DMS 273 (cell line): ENCODE measurements at regions not wholly inside any gene's neighbourhood (a gene's known extent, or its start where the extent isn't known, plus 50 kb on each side); places are given as distances from the start of the nearest gene placed in this dataset.

Source experiments
- DNase-seq: peaks from one replicate; lab custom pipeline; 2025; ENCODE audit not compliant: unreplicated experiment; lab: John Stamatoyannopoulos, UW

DNA sequence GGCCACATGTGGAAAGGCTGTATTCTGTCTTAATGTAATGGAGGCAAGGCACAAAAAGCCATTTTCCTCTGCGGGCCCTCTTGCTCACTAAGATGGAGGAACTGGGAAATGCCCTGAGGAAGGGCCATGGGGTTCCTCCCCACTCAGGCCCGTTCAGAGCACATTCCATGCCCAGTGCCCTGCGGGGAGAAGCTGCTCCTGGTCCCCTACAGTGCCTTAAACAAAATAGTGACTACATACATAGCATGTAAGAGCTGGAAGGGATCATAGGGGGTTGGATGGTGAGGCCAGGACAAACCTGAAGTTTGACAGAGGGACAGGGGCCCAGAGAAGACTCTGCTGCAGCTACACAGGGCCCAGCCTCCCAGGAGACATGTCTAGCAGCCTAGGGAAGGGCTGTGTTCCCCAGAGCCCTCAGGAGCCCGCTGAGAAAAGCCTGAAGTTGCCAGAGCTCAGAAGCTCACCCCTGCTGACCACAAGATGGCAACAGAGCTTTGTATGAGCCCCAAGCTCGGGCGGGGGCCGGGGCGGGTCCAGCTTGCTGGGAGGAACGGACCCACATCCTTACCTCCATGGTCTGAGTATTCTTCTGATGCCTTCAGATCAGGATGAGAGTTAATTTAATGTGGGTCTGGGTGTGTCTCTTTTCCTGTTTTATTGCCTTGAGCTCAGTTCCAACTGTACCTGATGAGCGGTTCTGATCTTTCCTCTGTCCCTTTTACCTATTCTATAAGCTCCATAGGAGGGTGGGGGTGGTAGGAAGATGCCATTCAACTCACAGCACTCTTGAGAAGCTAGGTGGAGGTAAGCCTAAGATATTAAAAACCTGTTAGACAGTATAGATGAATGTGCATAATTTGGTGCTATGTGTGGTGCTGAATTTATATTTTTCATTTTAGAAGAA, 242.9 kb downstream of the CDC5L start:
- peak; percentile 76 for DNase-seq

DNA sequence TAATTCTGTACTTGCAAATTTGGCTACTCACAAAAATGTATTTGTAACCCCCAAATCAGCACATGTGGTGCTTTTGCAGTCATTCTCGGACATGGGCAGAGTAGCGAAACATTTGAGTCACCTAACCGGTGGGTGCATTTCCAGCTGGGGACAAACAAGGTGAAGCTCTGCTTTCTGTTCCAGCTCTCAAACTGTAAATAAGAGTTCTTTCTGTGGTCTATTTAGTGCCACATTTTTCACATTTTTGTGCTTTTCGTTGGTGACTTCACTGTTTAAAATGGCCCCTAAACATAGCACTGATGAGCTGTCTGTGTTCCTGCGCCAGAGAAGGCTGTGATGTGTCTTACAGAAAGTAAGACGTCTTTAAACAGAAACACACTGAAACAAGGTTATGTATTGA, 244.5 kb downstream of the CDC5L start:
- DNase-seq = no peak

DNA sequence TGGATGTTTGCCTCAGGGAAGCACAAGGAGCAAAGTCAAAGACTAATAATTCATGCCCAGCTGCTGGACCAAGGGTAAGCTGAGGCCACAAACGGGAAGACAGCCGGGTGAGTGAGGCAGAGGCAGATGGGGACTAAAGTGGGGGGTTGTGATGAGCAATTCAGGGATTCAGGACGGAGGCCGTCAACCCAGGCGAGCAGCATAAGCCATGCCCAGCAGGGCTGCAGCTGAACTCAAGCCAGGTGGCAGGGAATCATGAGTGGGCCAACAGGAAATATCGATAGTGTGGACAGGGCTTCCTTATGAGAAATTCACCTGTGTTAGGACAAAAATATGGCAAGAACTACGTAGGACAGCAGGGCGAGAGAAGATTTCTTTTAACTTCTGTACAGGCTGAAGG, 246.8 kb downstream of the CDC5L start:
- DNase-seq = no peak

DNA sequence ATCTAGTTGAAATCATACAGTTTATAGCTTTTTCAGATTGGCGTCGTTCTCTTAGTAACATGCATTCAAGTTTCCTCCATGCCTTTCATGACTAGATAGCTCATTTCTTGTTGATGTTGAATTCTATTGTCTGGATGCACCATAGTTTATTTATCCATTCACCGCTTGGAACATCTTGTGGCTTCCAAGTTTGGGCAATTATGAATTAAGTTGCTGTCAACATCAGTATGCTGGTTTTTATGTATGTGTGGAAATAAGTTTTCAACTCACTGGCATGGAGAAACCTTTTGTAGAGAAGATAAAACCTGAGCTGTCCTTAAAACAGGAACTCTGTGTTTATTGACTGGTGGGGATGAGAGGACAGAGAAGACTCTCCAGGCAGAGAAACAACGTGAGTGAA, 248.0 kb downstream of the CDC5L start:
- no peak for DNase-seq

DNA sequence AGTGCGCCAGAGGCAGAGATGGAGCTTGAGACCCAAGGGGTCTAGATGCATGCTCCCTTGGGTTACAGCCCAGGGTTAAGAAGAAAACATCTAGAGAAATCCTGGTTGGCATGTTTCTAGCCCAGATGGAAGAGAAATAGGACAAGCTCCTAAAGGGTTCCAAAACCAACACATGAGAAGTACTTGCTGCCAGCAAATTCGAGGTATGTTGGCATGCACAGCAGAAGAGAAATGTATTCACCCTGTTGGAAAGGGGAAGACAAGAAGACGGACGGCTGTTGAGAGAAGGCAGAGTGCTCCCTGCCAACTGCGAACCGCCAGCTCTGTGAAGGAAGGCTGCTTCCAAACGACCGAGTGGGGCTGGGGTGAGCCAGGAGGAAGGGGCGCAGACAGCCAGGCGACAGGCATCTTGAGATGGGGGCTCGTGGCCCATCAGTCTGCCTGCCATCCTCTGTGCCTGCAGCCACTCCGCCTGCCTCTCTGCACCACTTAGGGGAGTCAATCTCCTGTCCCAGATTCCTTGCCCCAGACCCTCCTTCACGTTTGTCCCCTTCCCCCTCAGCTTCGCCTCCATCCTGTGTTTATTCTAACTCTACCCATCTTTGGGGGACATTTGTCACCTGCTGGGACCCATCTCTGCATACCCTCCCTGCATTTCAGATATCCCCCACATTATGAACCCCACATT, 249.2 kb downstream of the CDC5L start:
- no peak for DNase-seq

DNA sequence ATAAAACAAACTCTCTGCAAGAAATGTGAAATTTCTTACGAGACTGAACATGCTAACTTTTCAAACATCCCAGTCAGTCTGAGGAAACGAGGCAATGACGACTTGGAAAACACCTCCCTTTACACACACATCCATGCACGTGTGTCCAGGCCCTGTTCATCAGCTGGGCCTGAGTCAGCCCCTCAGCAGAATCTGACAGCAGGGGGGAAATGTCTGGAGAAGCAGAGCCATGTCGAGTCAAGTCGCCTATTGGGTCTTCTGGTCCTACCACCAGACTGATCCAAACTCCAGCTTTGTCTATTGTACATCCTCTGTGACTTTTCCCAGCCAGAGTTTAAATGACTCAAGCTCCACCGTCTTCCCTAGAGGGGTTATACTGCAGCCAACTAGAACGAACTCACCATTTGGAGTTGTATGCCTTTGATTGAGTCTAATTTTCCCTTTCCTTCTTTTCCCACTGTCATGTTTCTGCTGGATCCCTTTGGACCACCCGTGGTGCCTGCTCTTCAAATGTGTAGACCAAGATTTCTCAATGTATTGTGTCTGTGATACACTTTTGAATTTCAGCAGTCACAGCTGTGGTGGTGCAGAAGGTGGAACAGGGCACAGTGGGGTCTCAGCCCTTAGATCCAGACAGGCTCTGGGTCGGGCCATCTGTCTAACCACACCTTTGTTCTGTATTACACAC, 254.0 kb downstream of the CDC5L start:
- no peak for DNase-seq

DNA sequence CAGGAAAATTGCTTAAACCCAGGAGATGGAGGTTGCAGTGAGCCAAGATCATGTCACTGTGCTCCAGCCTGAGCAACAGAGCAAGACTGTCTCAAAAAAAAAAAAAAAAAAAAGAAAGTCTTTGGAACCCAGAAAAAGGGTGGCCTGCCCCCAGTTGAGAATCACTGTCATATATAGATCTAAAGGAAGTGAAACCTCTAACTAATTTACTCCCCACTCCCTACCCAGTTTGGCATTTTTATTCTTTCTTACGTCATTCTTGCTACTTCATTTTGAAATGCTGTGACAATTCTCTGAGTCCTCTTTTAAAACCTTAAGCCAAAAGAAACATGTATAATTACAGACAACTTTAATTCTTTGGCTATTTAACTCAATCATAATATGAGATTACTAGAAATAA, 254.8 kb downstream of the CDC5L start:
- DNase-seq = no peak

DNA sequence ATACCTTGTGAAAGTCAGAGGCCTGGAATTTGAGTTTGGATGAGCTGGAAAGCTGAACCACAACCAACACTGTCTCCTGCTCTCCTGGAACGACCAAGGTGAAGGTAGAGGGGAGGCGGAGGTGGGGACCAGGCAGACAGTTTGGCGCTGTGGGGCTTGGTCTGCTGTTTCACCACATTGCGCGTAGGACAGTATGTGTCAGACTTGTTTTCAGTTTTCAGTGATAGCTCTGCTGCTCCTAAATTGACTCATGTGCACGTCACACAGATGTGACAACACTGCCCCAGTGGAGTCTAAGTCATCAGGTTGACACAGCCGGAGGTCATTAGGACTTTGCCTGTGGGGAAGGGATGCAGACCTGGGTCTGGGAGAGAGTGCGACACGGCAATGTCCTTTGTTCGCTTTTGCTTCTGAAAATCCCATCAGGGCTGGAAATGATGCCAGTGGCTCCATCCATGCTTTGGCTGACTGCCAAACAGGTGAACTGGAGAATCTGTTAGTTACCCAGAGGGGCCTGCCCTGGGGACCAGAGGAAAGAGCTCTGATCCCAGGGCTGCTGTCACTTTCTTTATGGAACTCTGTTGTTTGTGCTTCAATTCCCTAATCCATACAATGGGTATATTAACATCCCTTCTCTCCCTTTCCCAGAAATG, 255.5 kb downstream of the CDC5L start:
- no peak for DNase-seq

DNA sequence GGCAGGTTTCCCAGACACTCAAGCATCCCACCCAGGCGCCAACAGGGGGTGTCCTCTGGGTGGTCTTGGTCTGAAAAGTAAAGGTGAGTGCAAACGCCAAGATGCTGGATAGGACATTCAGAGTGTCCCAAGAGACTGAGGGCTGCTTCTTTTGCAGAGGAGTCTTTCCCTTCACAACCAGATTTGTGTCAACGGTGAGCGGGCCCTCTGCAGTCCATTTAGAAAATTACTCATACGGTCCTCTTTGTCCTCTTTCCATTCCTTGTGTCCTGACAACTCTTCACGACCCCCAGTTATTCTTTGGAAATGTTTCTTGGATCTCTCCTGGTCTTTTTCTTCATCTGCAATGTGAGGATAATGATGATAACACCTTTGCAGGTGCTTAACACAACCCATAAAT, 257.8 kb downstream of the CDC5L start:
- DNase-seq = peak; percentile 11

DNA sequence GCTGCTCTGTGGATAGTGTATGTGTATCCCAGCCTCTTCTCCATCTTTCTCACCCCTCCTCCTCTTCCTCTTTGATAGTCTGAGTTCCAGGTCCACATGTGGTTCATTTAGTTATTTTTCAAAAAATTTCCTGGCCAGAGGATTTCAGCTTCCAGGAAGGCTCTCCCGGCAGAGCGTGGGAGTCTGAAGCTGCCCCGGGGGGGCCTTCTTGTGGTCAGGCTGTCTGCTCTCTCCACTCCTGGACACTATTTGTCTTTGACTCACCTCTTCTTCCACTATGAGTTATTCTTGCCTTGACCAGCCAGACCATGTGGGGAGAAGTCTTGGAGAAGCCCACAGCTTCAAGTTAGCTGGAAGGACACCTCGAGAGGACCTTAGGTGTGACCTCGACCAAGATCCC, 258.8 kb downstream of the CDC5L start:
- no peak for DNase-seq

DNA sequence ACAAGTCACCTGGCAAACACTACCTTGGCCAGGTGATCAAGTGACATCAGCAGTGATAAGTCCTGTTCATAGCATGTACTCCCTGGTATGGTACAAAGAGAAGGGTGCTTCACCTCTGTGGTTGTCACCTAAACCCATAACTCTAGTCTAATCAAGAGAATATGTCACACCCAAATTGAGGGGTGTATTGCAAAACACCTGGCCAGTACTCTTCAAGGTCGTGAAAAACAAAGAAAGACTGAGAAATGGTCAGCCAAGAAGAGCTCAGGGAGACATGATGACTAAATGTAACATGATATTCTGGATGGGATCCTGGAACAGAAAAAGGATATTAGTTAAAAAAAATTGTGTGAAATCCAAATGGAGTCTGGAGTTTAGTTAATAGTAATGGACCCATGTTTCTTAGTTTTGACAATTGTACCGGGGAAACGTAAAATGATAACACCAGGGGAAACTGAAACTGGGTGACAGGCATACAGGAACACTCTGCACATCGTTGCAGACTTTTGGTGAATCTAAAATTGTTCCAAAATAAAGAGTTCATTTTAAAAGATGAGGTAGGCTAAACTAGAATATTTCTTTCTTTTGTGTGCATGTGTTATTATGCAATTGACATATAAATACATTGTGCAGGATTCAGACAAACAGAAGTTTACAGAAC, 262.0 kb downstream of the CDC5L start:
- DNase-seq = no peak

DNA sequence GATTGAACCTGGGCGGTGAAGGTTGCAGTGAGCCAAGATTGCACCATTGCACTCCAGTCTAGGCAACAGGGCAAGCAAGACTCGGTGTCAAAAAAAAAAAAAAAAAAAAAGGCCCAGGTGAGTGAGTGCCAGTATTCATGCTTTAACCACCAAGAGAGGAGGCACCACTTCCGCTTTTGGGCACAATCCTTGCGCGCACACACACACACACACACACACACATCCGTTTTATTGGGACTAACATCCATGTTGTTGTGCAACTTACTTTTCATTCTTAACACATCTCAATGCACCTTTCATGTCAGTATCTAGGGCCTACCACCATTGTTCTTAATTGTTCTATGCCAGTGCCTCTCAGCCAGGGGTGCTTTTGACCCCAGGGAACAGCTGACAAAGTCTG, 263.0 kb downstream of the CDC5L start:
- DNase-seq = no peak

DNA sequence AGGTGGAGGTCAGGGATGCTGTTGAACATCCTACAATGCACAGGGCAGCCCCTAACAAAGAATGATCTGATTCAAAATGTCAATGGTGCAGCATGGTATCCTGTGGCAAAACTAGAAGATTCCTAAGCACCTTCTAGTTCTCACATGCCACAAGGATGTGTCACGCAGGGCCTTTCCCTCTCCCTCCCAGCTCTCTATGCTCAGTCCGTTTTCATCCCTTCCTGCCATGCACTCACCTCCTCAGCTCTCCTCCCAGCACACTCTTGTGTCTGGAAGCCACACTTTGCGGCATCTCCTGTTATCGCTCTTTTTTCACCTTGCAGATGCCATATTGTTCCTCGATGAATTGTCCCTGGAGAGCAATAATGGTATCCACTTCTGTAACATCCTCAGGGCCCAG, 263.4 kb downstream of the CDC5L start:
- DNase-seq = no peak

DNA sequence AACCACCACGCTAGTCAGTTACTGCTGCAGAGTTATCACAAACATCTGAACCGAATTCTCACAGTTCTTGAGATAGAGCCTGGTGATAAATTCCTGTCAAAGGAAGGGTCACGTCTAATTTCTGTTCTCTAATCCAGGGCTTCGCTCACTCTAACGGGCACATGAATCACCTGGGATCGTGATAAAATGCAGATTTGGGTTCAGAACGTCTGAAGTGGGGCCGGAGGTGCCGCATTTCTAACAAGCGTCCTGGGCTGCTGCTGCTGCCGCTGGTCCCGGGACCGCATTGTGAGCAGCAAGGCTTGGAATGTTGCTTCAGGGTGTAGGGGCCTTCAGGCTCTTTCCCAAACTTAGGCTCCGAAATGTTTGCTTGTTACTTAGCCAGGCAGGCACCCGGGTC, 264.1 kb downstream of the CDC5L start:
- DNase-seq = no peak

DNA sequence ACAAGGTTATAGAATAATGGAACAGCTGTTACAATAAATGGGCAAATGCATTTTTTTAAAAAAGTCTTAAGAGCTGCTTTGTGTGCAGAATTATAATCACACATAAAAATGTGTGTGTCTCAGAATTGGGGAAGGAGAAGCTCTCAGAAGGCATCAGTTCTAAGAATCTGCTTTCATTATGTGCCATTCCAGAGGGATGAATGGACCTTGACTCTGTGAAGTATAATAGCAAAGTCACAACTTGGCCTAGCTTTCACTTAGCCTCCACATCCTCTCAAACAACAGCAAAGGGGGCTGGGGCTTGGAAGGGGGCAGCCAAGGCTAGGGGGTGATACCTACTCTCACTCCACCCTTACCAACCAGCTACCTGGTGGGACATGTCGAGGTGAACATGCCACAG, 265.0 kb downstream of the CDC5L start:
- DNase-seq = no peak

DNA sequence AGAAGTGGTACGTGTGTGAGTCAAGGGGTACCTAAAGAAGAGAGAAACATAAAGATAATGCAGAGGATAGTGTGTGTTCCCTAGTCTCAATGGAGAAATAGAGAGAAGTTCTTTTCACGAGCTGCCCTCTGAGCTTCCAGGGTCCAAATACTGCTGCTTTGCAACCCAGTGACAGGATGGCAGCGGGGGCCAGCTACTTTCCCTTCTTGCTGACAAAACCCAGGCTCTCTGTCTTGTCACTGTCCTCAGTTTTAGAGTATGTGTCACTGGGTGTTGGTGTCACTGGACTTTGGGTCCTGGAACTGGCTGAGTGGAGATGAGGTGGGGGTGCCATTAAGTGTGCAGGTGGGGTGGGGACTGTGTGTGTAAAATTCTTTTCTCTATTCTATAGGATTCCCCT, 265.6 kb downstream of the CDC5L start:
- DNase-seq = no peak

DNA sequence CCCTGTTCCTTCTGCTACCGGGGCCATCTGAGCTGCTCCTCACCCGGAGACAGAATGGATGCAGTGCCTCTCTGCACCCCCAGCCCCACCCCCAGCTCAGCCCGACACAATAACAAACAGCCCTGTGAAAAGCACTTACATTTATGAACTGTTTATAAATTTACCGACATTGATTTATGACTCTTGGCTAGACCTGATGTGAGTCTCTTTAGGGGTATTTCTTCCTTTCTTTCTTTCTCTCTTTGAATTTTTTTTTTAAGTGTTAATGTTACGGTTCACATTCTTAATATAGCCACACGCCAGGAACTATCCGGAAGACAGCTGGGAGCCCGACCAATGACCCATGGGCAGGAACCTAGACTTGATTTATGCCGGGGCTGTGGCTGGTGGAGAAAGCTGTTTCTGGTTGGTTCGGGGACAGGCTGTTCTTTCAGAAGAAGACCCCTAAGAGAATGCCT, 266.3 kb downstream of the CDC5L start:
- DNase-seq = no peak

DNA sequence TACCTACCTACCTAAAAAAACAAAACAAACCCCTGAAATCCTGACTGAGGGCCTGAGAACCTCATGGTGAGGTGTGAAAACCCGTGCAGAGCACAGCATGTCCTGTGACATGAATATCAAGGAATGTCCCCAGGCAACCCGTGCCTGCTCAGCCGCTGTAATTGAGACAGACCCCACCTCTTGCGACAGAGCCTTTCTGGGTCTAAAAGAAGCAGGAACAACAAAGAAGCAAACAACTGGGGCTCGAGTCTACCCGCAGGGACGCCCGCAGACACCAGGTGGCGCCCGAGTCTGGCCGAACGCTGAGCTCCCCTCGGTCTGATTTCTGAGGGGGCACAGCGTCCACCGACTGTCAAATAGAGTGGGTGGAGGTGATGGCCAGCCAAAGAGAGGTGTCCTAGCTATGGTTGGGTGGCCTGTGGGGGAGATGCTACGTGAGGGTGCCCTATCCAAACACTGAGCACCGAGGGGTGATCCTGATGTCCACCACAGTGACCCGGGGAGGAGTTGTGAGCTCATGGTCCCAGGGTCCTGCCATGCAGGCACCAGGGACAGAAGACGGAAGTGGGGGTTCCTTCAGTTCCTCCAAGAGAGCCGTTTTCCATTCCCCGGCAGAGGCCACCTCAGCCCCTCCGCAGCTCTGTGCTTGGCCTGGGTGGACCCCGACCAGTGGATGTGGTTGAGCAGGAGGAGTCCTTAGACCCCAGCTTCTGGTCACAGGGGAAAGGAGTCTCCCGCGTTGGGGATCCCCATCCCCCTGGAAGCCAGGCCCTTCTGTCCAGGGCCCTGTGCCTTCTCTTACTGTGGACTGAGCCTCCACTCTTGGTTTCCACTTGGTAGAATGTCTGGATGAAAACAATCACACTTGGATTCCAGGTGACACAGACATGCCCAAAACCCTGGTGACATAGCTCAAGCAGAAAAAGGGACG, 268.2 kb downstream of the CDC5L start:
- DNase-seq = peak; percentile 78

DNA sequence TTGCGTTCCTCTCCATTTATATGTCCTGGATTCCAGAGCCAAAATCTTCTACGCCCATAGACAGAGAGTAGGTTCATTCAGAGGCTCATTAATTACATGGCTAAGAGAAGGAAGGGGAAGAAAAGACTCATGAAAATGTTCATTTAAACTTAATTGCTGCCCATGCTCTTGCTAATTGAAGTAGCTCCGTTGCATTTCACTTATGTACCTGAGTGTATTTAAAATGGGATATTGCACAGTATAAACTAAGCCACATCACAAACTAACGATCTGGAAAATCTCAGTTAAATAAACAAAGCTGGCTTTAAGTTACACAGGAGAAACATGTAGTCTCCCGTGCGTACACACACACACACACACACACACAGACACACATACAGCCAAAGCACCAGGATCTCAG, 269.2 kb downstream of the CDC5L start:
- no peak for DNase-seq
